C4-2B (cell line): ENCODE measurements at regions not wholly inside any gene's neighbourhood (a gene's known extent, or its start where the extent isn't known, plus 50 kb on each side); places are given as distances from the start of the nearest gene placed in this dataset.

Source experiments
- ZFX ChIP-seq: fragments of 450-650 bp; IDR thresholded peaks from 2 replicates; pipeline ENCODE4 v1.6.1; 2017
- TF ChIP-seq, protein P1 (sequence below): fragments of 450-650 bp; conservative IDR thresholded peaks from 2 replicates; pipeline ENCODE4 v1.5.1; 2017; ENCODE audit warnings: mild to moderate bottlenecking

DNA sequence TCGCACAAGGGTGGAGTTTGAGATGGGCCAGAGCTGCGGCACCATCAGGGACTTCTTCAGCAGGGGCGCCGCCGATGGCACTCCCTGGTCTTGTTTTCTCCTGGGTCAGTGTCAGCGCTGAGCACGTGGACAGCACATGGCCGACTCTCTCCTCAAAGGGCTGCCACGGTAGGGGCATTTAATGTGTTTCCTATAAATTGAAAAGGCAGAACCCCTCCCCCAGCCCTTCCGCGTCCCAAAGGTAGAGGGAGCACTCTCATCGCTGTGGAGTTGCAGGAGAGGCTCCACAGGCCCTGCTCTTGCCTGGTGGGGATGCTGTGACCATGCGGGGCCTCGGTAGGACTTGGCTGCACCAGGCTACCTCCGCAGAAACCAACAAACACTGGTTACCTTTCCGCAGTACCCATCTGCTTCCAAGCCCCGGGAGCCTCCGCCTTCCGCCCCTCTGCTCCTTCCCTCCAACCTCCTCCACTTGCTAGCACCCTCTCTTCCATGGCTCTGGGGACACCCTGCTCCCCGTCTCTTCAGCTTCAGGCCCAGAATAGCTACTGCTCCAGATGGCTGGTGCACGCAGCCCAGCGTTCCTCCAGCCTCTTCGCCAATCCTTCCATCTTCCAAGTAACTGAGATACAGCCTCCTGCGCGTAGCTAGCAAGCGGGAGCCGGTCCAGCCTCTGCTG lies 166.3 kb upstream of the ADCY1 start:
- TF ChIP-seq, protein P1, sequence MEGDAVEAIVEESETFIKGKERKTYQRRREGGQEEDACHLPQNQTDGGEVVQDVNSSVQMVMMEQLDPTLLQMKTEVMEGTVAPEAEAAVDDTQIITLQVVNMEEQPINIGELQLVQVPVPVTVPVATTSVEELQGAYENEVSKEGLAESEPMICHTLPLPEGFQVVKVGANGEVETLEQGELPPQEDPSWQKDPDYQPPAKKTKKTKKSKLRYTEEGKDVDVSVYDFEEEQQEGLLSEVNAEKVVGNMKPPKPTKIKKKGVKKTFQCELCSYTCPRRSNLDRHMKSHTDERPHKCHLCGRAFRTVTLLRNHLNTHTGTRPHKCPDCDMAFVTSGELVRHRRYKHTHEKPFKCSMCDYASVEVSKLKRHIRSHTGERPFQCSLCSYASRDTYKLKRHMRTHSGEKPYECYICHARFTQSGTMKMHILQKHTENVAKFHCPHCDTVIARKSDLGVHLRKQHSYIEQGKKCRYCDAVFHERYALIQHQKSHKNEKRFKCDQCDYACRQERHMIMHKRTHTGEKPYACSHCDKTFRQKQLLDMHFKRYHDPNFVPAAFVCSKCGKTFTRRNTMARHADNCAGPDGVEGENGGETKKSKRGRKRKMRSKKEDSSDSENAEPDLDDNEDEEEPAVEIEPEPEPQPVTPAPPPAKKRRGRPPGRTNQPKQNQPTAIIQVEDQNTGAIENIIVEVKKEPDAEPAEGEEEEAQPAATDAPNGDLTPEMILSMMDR = peak; percentile 36
- no peak for TF ChIP-seq ZFX
